ENCODE measurements at regions not wholly inside any gene's neighbourhood (a gene's known extent, or its start where the extent isn't known, plus 50 kb on each side); places are given as distances from the start of the nearest gene placed in this dataset.

- no peaks in the 10 kb centered on the region for H3K9me3 ChIP-seq
- H3K27me3 ChIP-seq = no peaks in the 10 kb centered on the region
- peaks cover 0 to under 1% (median 0%) of the 10 kb centered on the region in 4 donors for H3K4me1 ChIP-seq
- no peak for TF ChIP-seq CTCF (IDR thresholded peaks at IDR 0.05)
- TF ChIP-seq POLR2AphosphoS5 (IDR thresholded peaks at IDR 0.05) = no peak
- TF ChIP-seq EP300 (IDR thresholded peaks at IDR 0.05) = no peak
- no peak for TF ChIP-seq POLR2A (IDR thresholded peaks at IDR 0.05; ENCODE audit: low read depth)
- DNase-seq (ENCODE audit: extremely low spot score) = no peak
- H3K4me3 ChIP-seq = no peak overlapping the region
- 91% methylated on average over 2 of the region's 2 CpGs for WGBS
- H3K36me3 ChIP-seq = no peaks in the 10 kb centered on the region
- intact Hi-C loops (cut with DNase I) = loop anchor here (5.0 kb wide), 1 partner anchor 135 kb away; no protein-coding TSS in a partner anchor
- H3K27ac ChIP-seq (replicated peaks in 1 of 4) = no peak overlapping the region
Measured at GRCh38 chr4:27182211-27182610, 321.6 kb downstream of the STIM2 start.

DNA sequence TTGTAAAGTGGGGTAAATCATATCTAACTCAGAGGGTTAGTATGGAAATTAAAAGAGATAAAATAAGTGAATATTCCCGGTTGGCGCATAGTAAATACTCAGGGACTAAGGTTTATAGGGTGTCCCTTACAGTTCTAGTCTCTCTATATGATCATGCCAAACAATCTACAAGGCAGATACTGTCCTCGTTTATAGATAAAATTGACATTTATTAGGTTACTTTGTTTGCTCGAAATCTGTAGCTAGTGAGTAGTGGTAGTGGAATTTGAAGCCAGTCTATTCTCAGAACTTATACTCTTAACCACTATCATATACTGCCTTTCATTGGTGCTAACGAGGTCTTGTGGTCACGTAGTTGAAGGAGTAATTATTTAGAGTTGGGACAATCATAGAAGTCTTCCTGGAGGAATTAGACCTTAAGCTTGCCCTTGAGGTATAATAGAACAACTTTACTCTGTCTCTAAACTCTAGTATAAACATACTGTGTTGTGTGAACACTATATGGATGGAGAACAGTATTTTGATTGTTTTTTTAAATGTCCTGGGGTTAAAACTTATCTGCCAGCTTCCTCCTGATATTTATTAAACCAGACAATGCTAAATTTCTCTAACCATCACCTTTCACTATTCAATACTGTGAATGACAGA is 324.0 kb downstream of the STIM2 start:
- peaks cover 0 to 6% (median 2%) of the 10 kb centered on the region in 4 donors for H3K4me1 ChIP-seq
- H3K4me3 ChIP-seq = no peak overlapping the region
- no peak overlapping the region for H3K27ac ChIP-seq (replicated peaks in 1 of 4)
- WGBS = 73% methylated on average over 6 of the region's 6 CpGs
- TF ChIP-seq POLR2AphosphoS5 (IDR thresholded peaks at IDR 0.05) (no peak), CTCF (IDR thresholded peaks at IDR 0.05) (no peak), EP300 (IDR thresholded peaks at IDR 0.05) (no peak), POLR2A (IDR thresholded peaks at IDR 0.05; ENCODE audit: low read depth) (no peak)
- H3K27me3 ChIP-seq = no peaks in the 10 kb centered on the region
- H3K9me3 ChIP-seq = no peaks in the 10 kb centered on the region
- intact Hi-C loops (cut with DNase I) = loop anchor here (5.0 kb wide), 1 partner anchor 133 kb away; no protein-coding TSS in a partner anchor
- no peak for DNase-seq (ENCODE audit: extremely low spot score)
- H3K36me3 ChIP-seq = no peaks in the 10 kb centered on the region

DNA sequence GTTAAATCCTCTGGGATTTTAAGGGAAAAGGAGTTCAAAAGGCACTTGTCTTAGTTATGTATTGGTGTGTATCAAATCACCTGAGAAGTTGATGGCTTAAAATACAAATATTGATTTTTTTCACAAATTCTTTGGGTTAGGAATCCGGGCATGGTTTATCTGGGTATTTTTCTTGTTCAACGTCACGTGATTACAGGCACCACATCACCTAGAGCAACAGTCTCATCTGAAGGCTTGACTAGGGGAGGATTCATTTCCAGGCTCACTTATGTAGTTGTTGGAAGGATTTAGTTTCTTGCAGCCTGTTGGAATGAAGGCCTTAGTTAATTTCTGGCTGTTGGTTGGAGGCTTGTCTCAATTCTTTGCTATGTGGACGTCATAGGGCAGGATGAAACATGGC is 326.1 kb downstream of the STIM2 start:
- peaks cover 0 to 6% (median 2%) of the 10 kb centered on the region in 4 donors for H3K4me1 ChIP-seq
- no peak for DNase-seq (ENCODE audit: extremely low spot score)
- H3K36me3 ChIP-seq = no peaks in the 10 kb centered on the region
- no peaks in the 10 kb centered on the region for H3K27me3 ChIP-seq
- H3K4me3 ChIP-seq = no peak overlapping the region
- H3K9me3 ChIP-seq = no peaks in the 10 kb centered on the region
- 92% methylated on average over 4 of the region's 4 CpGs for WGBS
- TF ChIP-seq EP300 (IDR thresholded peaks at IDR 0.05) (no peak), POLR2AphosphoS5 (IDR thresholded peaks at IDR 0.05) (no peak), CTCF (IDR thresholded peaks at IDR 0.05) (no peak), POLR2A (IDR thresholded peaks at IDR 0.05; ENCODE audit: low read depth) (no peak)
- no peak overlapping the region for H3K27ac ChIP-seq (replicated peaks in 1 of 4)
- intact Hi-C loops (cut with DNase I) = no loop called here

DNA sequence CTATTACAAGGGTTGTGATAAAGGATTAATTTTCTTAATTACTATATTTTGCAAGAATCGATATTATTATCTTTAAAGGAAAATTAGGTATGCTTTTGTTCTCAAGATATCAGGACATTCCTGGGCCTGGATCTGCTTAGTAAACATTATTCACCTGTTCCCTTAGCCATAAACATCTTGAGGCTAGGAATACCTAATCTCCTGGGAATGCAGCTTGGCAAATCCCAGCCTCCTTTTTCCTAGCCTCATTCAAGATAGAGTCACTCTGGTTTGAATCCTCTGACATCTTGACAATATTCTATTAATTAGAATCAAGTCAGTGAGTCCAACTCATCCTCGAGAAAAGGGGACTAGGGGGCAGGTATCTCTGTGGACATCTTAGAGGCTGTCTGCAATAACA is 327.1 kb downstream of the STIM2 start:
- intact Hi-C loops (cut with DNase I) = no loop called here
- no peak for DNase-seq (ENCODE audit: extremely low spot score)
- H3K27ac ChIP-seq (replicated peaks in 1 of 4) = no peak overlapping the region
- TF ChIP-seq POLR2AphosphoS5 (IDR thresholded peaks at IDR 0.05) (no peak), EP300 (IDR thresholded peaks at IDR 0.05) (no peak), CTCF (IDR thresholded peaks at IDR 0.05) (no peak), POLR2A (IDR thresholded peaks at IDR 0.05; ENCODE audit: low read depth) (no peak)
- WGBS = 92% methylated on average over 2 of the region's 2 CpGs
- H3K9me3 ChIP-seq = no peaks in the 10 kb centered on the region
- H3K4me1 ChIP-seq = peaks cover 0 to 6% (median 2%) of the 10 kb centered on the region in 4 donors
- H3K4me3 ChIP-seq = no peak overlapping the region
- H3K27me3 ChIP-seq = no peaks in the 10 kb centered on the region
- H3K36me3 ChIP-seq = no peaks in the 10 kb centered on the region

DNA sequence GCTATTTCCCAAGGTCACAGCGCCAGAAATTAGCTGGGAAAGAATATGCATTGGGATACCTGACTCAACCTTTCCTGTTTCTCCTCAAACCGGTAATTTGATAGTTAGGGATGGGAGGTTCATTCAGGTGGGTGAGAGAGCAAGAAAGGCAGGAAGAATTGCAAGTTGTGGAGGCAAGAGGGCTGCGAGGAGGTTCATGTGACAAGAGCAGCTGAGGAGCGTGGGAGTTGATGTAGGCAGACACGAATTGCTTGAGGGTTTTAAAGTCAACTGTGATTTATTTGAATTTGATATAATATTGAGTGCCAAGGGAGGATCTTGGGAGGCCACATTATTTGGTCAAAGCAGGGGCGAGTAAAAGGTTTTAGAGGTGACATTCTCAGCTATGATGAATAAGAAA is 329.0 kb downstream of the STIM2 start:
- peaks cover 0 to 6% (median 2%) of the 10 kb centered on the region in 4 donors for H3K4me1 ChIP-seq
- intact Hi-C loops (cut with DNase I) = no loop called here
- TF ChIP-seq POLR2AphosphoS5 (IDR thresholded peaks at IDR 0.05) = no peak
- TF ChIP-seq CTCF (IDR thresholded peaks at IDR 0.05) = no peak
- TF ChIP-seq EP300 (IDR thresholded peaks at IDR 0.05) = no peak
- TF ChIP-seq POLR2A (IDR thresholded peaks at IDR 0.05; ENCODE audit: low read depth) = no peak
- WGBS = 75% methylated on average over 6 of the region's 6 CpGs
- H3K9me3 ChIP-seq = no peaks in the 10 kb centered on the region
- H3K27me3 ChIP-seq = no peaks in the 10 kb centered on the region
- H3K4me3 ChIP-seq = no peak overlapping the region
- H3K36me3 ChIP-seq = no peaks in the 10 kb centered on the region
- H3K27ac ChIP-seq (replicated peaks in 1 of 4) = no peak overlapping the region
- no peak for DNase-seq (ENCODE audit: extremely low spot score)

Measured in esophagus muscularis mucosa (tissue), 4 donors.